ENCODE measurements at regions not wholly inside any gene's neighbourhood (a gene's known extent, or its start where the extent isn't known, plus 50 kb on each side); places are given as distances from the start of the nearest gene placed in this dataset.

GRCh38 chr20:58054082-58054779 lies 174.2 kb downstream of the ANKRD60 start:
- ATAC-seq = no peak
- Histone ChIP-seq H3K27ac (ENCODE audit: low read length) (no peak overlapping the region), H3K4me3 (ENCODE audit: low read length) (no peak overlapping the region), H3K4me1 (ENCODE audit: control insufficient read depth, insufficient read depth, low read length) (no peaks in the 10 kb centered on the region), H3K9me3 (ENCODE audit: control insufficient read depth, insufficient read depth, low read length) (no peaks in the 10 kb centered on the region), H3K27me3 (ENCODE audit: control insufficient read depth, insufficient read depth, low read length) (peaks cover 4% of the 10 kb centered on the region), H3K36me3 (ENCODE audit: control insufficient read depth, insufficient read depth, low read length) (no peaks in the 10 kb centered on the region)
- H3K27me3 Mint-ChIP-seq (ENCODE audit: low read depth in 2 of 2) = peaks cover 9 to 23% of the 10 kb centered on the region in 2 donors
- no peak for DNase-seq
- no peaks in the 10 kb centered on the region for H3K4me1 Mint-ChIP-seq
- no peaks in the 10 kb centered on the region for H3K36me3 Mint-ChIP-seq
- H3K4me3 Mint-ChIP-seq = no peak overlapping the region
- no peak overlapping the region for H3K27ac Mint-ChIP-seq
- TF ChIP-seq, protein P1, sequence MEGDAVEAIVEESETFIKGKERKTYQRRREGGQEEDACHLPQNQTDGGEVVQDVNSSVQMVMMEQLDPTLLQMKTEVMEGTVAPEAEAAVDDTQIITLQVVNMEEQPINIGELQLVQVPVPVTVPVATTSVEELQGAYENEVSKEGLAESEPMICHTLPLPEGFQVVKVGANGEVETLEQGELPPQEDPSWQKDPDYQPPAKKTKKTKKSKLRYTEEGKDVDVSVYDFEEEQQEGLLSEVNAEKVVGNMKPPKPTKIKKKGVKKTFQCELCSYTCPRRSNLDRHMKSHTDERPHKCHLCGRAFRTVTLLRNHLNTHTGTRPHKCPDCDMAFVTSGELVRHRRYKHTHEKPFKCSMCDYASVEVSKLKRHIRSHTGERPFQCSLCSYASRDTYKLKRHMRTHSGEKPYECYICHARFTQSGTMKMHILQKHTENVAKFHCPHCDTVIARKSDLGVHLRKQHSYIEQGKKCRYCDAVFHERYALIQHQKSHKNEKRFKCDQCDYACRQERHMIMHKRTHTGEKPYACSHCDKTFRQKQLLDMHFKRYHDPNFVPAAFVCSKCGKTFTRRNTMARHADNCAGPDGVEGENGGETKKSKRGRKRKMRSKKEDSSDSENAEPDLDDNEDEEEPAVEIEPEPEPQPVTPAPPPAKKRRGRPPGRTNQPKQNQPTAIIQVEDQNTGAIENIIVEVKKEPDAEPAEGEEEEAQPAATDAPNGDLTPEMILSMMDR (IDR thresholded peaks at IDR 0.05) = no peak
- 65% methylated on average over 6 of the region's 6 CpGs for WGBS (ENCODE audit: insufficient coverage)
- intact Hi-C loops (cut with micrococcal nuclease) = no loop called here
- peaks cover 4 to 5% of the 10 kb centered on the region in 2 donors for H3K9me3 Mint-ChIP-seq

DNA sequence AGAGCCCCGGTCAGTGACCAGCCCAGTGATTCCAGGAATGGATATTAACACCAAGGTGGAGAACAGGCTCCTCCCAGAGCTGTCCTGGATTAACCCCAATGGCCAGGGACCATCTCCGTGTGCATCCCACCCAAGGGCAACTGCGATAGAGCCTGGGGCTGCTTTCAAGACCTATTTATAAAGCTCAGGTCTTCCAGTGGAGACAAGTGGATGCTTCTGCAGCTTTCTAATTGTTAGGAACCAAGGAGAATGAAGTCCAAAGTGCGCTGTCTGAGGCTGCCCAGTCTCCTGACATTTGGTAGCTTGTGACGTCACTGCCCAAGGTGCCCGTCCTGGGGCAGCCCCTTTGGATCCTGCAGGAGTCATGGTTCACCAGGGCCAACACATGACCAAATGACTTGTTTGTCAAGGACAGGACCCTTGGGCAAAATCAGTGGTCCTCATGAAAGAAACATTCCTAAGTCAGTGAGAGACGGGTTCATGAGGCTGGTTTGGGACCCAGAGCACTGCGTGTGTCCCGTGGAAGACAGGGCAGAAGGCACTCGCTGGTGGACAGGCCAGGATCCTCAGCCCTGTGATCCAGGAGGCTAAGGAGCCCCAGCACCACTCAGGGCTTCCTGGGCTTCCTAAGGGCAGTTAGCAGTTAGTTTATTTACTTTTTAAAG lies 174.9 kb downstream of the ANKRD60 start:
- TF ChIP-seq, protein P1 (IDR thresholded peaks at IDR 0.05) = no peak
- no peak overlapping the region for H3K4me3 ChIP-seq (ENCODE audit: low read length)
- DNase-seq (no peak), ATAC-seq (no peak)
- Mint-ChIP-seq H3K36me3 (no peaks in the 10 kb centered on the region), H3K27me3 (ENCODE audit: low read depth in 2 of 2) (peaks cover 11 to 23% of the 10 kb centered on the region in 2 donors), H3K4me1 (no peaks in the 10 kb centered on the region), H3K27ac (no peak overlapping the region), H3K9me3 (peaks cover 4 to 5% of the 10 kb centered on the region in 2 donors), H3K4me3 (no peak overlapping the region)
- no peak overlapping the region for H3K27ac ChIP-seq (ENCODE audit: low read length)
- no peaks in the 10 kb centered on the region for H3K4me1 ChIP-seq (ENCODE audit: control insufficient read depth, insufficient read depth, low read length)
- WGBS (ENCODE audit: insufficient coverage) = 80% methylated on average over 10 of the region's 10 CpGs
- peaks cover 4% of the 10 kb centered on the region for H3K27me3 ChIP-seq (ENCODE audit: control insufficient read depth, insufficient read depth, low read length)
- no peaks in the 10 kb centered on the region for H3K36me3 ChIP-seq (ENCODE audit: control insufficient read depth, insufficient read depth, low read length)
- intact Hi-C loops (cut with micrococcal nuclease) = no loop called here
- H3K9me3 ChIP-seq (ENCODE audit: control insufficient read depth, insufficient read depth, low read length) = no peaks in the 10 kb centered on the region

GRCh38 chr20:58051367-58051766 lies 177.1 kb downstream of the ANKRD60 start:
- Mint-ChIP-seq H3K4me3 (no peak overlapping the region), H3K9me3 (peaks cover 4 to 5% of the 10 kb centered on the region in 2 donors), H3K27me3 (ENCODE audit: low read depth in 2 of 2) (peaks cover 10 to 19% of the 10 kb centered on the region in 2 donors), H3K27ac (no peak overlapping the region), H3K4me1 (no peaks in the 10 kb centered on the region), H3K36me3 (no peaks in the 10 kb centered on the region)
- ATAC-seq (no peak), DNase-seq (no peak)
- Histone ChIP-seq H3K27ac (ENCODE audit: low read length) (no peak overlapping the region), H3K36me3 (ENCODE audit: control insufficient read depth, insufficient read depth, low read length) (no peaks in the 10 kb centered on the region), H3K27me3 (ENCODE audit: control insufficient read depth, insufficient read depth, low read length) (peaks cover 4% of the 10 kb centered on the region), H3K9me3 (ENCODE audit: control insufficient read depth, insufficient read depth, low read length) (no peaks in the 10 kb centered on the region), H3K4me3 (ENCODE audit: low read length) (no peak overlapping the region), H3K4me1 (ENCODE audit: control insufficient read depth, insufficient read depth, low read length) (no peaks in the 10 kb centered on the region)
- WGBS (ENCODE audit: insufficient coverage) = no CpG with 5 or more reads among the region's 1 CpG
- intact Hi-C loops (cut with micrococcal nuclease) = no loop called here
- TF ChIP-seq, protein P1 (IDR thresholded peaks at IDR 0.05) = no peak

All from natural killer cell (primary cell).